IMR-90 (cell line): ENCODE measurements at regions not wholly inside any gene's neighbourhood (a gene's known extent, or its start where the extent isn't known, plus 50 kb on each side); places are given as distances from the start of the nearest gene placed in this dataset.

Experiments used
- ATAC-seq: fragments of 200-7000 bp; cut with Tn5 transposase; 2 replicates; pipeline ENCODE4 v1.9.1; 2020; ENCODE audit warnings: low read depth, mild to moderate bottlenecking, moderate library complexity
- BruUV-seq: library from RNA; stranded (reverse); fragments of 400-500 nt; replicated peaks from 2 replicates; lab custom pipeline; 2021; lab: Mats Ljungman, UMichigan
- CTCF ChIA-PET: fragments of 300-600 bp; formaldehyde crosslinking; extraction: SDS; loops from one replicate; lab custom pipeline; 2021; ENCODE audit warnings: antibody characterized with exemption; lab: Yijun Ruan, JAX
- POLR2A ChIA-PET: fragments of 300-600 bp; sonication (Branson Sonifier 250); formaldehyde crosslinking; loops from one replicate; lab custom pipeline; 2022; ENCODE audit warnings: antibody characterized with exemption; ENCODE audit not compliant: unreplicated experiment; lab: Charles Lee
- DNase-seq: peaks from one replicate; pipeline ENCODE4 v3.0.0; 2013
- H2AFZ ChIP-seq: replicated peaks from 2 replicates; pipeline ENCODE3; 2013; ENCODE audit warnings: low read length, mild to moderate bottlenecking; ENCODE audit not compliant: poor library complexity
- H2AK5ac ChIP-seq: 2 replicates; pipeline ENCODE4 v1.6.1; 2013; ENCODE audit warnings: low read depth, low read length, inconsistent platforms
- H2AK9ac ChIP-seq: replicated peaks from 2 replicates; pipeline ENCODE3; 2013; ENCODE audit warnings: mild to moderate bottlenecking, low read depth, low read length, moderate library complexity; ENCODE audit not compliant: poor library complexity
- H2BK120ac ChIP-seq: 2 replicates; pipeline ENCODE4 v1.6.1; 2013; ENCODE audit warnings: low read depth, low read length, inconsistent platforms
- H2BK15ac ChIP-seq: 3 replicates; pipeline ENCODE4 v1.6.1; 2013; ENCODE audit warnings: low read depth, low read length, inconsistent platforms
- H2BK20ac ChIP-seq: 2 replicates; pipeline ENCODE4 v1.6.1; 2013; ENCODE audit warnings: low read depth, mild to moderate bottlenecking, inconsistent platforms, low read length, moderate library complexity
- H2BK5ac ChIP-seq: 2 replicates; pipeline ENCODE4 v1.6.1; 2013; ENCODE audit warnings: mild to moderate bottlenecking, low read depth, low read length, inconsistent platforms; ENCODE audit not compliant: poor library complexity, severe bottlenecking
- H3K14ac ChIP-seq: replicated peaks from 2 replicates; pipeline ENCODE4 v1.6.1; 2013; ENCODE audit warnings: low read depth, low read length, inconsistent platforms
- H3K18ac ChIP-seq: 2 replicates; pipeline ENCODE4 v1.6.1; 2013; ENCODE audit warnings: low read depth, low read length, control low read depth
- H3K23ac ChIP-seq: 2 replicates; pipeline ENCODE4 v1.6.1; 2013; ENCODE audit warnings: low read depth, low read length, inconsistent platforms
- H3K27ac ChIP-seq: 2 replicates; pipeline ENCODE4 v1.5.1; 2013; ENCODE audit warnings: mild to moderate bottlenecking, control low read depth, low read length; ENCODE audit not compliant: insufficient read depth
- H3K27me3 ChIP-seq: 2 replicates; pipeline ENCODE4 v1.6.1; 2013; ENCODE audit warnings: low read length; ENCODE audit not compliant: control insufficient read depth, insufficient read depth
- H3K36me3 ChIP-seq: 2 replicates; pipeline ENCODE4 v1.6.1; 2013; ENCODE audit warnings: low read length, mixed read lengths; ENCODE audit not compliant: control insufficient read depth, insufficient read depth
- H3K4ac ChIP-seq: 2 replicates; pipeline ENCODE4 v1.6.1; 2013; ENCODE audit warnings: low read depth, low read length, inconsistent platforms
- H3K4me1 ChIP-seq: 2 replicates; pipeline ENCODE4 v1.6.1; 2013; ENCODE audit warnings: low read length, mixed read lengths; ENCODE audit not compliant: control insufficient read depth, insufficient read depth
- H3K4me2 ChIP-seq: 2 replicates; pipeline ENCODE4 v1.6.1; 2013; ENCODE audit warnings: low read depth, mild to moderate bottlenecking, control low read depth, low read length, moderate library complexity
- H3K4me3 ChIP-seq: 2 replicates; pipeline ENCODE4 v1.5.1; 2013; ENCODE audit warnings: low read depth, mild to moderate bottlenecking, control low read depth, low read length, moderate library complexity; ENCODE audit not compliant: insufficient read depth
- H3K56ac ChIP-seq: 2 replicates; pipeline ENCODE4 v1.6.1; 2013; ENCODE audit warnings: low read length, inconsistent platforms; ENCODE audit not compliant: insufficient read depth; ENCODE audit errors: extremely low read depth
- H3K79me1 ChIP-seq, 2 experiments: 2 replicates each; pipeline ENCODE4 v1.6.1; 2013; ENCODE audit warnings: low read length in 2 of 2, inconsistent platforms in 1 of 2, low read depth in 1 of 2
- H3K9ac ChIP-seq: 2 replicates; pipeline ENCODE4 v1.6.1; 2013; ENCODE audit warnings: low read depth, low read length, control low read depth
- H3K9me1 ChIP-seq: 2 replicates; pipeline ENCODE4 v1.6.1; 2013; ENCODE audit warnings: low read length, inconsistent platforms; ENCODE audit not compliant: insufficient read depth
- H3K9me3 ChIP-seq: 2 replicates; pipeline ENCODE4 v1.6.1; 2013; ENCODE audit warnings: low read length; ENCODE audit not compliant: control insufficient read depth, insufficient read depth
- H4K20me1 ChIP-seq: 2 replicates; pipeline ENCODE4 v1.6.1; 2013; ENCODE audit warnings: low read length, inconsistent platforms; ENCODE audit not compliant: insufficient read depth
- H4K5ac ChIP-seq: 2 replicates; pipeline ENCODE4 v1.6.1; 2013; ENCODE audit warnings: mild to moderate bottlenecking, low read depth, low read length, control low read depth
- H4K8ac ChIP-seq, 2 experiments: 2 replicates each; pipeline ENCODE4 v1.6.1; 2013; ENCODE audit warnings: low read depth in 2 of 2, low read length in 2 of 2, control low read depth in 1 of 2, inconsistent platforms in 1 of 2
- H4K91ac ChIP-seq: 2 replicates; pipeline ENCODE4 v1.6.1; 2013; ENCODE audit warnings: low read depth, low read length, inconsistent platforms; ENCODE audit not compliant: insufficient read depth
- BHLHE40 ChIP-seq: fragments of 150-350 bp; IDR thresholded peaks from 2 replicates; pipeline ENCODE4 v1.6.1; 2016; ENCODE audit warnings: mild to moderate bottlenecking, low read depth, low read length
- CEBPB ChIP-seq: IDR thresholded peaks from 2 replicates; pipeline ENCODE4 v1.6.1; 2012; ENCODE audit warnings: low read depth, low read length, improper control_type of control experiment
- CHD1 ChIP-seq: IDR thresholded peaks from 2 replicates; pipeline ENCODE4 v1.6.1; 2012; ENCODE audit warnings: low read depth, low read length, improper control_type of control experiment
- FOS ChIP-seq: fragments of 150-350 bp; IDR thresholded peaks from 2 replicates; pipeline ENCODE4 v1.6.1; 2016; ENCODE audit warnings: low read depth, low read length
- MAFK ChIP-seq: IDR thresholded peaks from 2 replicates; pipeline ENCODE4 v1.6.1; 2012; ENCODE audit warnings: low read depth, low read length, improper control_type of control experiment
- MAZ ChIP-seq: IDR thresholded peaks from 2 replicates; pipeline ENCODE4 v1.6.1; 2012; ENCODE audit warnings: low read depth, mild to moderate bottlenecking, low read length, improper control_type of control experiment, moderate library complexity, borderline replicate concordance
- MXI1 ChIP-seq: IDR thresholded peaks from 2 replicates; pipeline ENCODE4 v1.6.1; 2012; ENCODE audit warnings: low read depth, mild to moderate bottlenecking, low read length, moderate library complexity, borderline replicate concordance
- NFE2L2 ChIP-seq: fragments of 150-350 bp; IDR thresholded peaks from 2 replicates; pipeline ENCODE4 v1.6.1; 2016; ENCODE audit warnings: low read depth, mild to moderate bottlenecking, low read length
- POLR2A ChIP-seq: IDR thresholded peaks from 2 replicates; pipeline ENCODE4 v1.6.1; 2012; ENCODE audit warnings: mild to moderate bottlenecking, low read depth, low read length
- RAD21 ChIP-seq: IDR thresholded peaks from 2 replicates; pipeline ENCODE4 v1.6.1; 2012; ENCODE audit warnings: low read length, improper control_type of control experiment
- RCOR1 ChIP-seq: IDR thresholded peaks from 2 replicates; pipeline ENCODE4 v1.6.1; 2012; ENCODE audit warnings: mild to moderate bottlenecking, low read length, improper control_type of control experiment; ENCODE audit not compliant: insufficient replicate concordance
- RFX5 ChIP-seq: IDR thresholded peaks from 2 replicates; pipeline ENCODE4 v1.8.0; 2012; ENCODE audit warnings: low read depth, mild to moderate bottlenecking, low read length, moderate library complexity
- SMC3 ChIP-seq: fragments of 150-350 bp; IDR thresholded peaks from 2 replicates; pipeline ENCODE4 v1.6.1; 2016; ENCODE audit warnings: low read depth, mild to moderate bottlenecking, antibody characterized with exemption, low read length, moderate library complexity
- USF2 ChIP-seq: fragments of 150-350 bp; IDR thresholded peaks from 2 replicates; pipeline ENCODE4 v1.6.1; 2017; ENCODE audit warnings: mild to moderate bottlenecking, antibody characterized with exemption, low read length, low read depth
- WGBS, 2 experiments: methylation state at CpG; one replicate each; pipeline versions ENCODE4 v1.1.5 to v1.1.7; 2013; ENCODE audit warnings: missing lambda C conversion rate in 2 of 2; ENCODE audit not compliant: insufficient read length in 1 of 2; ENCODE audit errors: extremely low coverage in 2 of 2; 5-methylcytosine and 5-hydroxymethylcytosine counted together
- dilution Hi-C: fragments of 300-500 bp; cut with HindIII; formaldehyde crosslinking; loops from one replicate; pipeline ENCODE4 v1.14.3; 2018; ENCODE audit warnings: low sequenced_read_pairs; ENCODE audit not compliant: unreplicated experiment
- in situ Hi-C: fragments of 300-500 bp; cut with MboI; formaldehyde crosslinking; loops from 3 replicates; pipeline ENCODE4 v1.14.3; 2019; ENCODE audit warnings: low sequenced_read_pairs, inconsistent platforms, mixed read lengths
- intact Hi-C: fragments of 100-400 bp; cut with micrococcal nuclease; formaldehyde crosslinking; loops from 2 replicates; pipeline ENCODE4 v1.10.0; 2022
- TF ChIP-seq, protein P1 (sequence below): fragments of 150-350 bp; IDR thresholded peaks from 2 replicates; pipeline ENCODE4 v1.6.1; 2016; ENCODE audit warnings: low read depth, mild to moderate bottlenecking, low read length, moderate library complexity, borderline replicate concordance
- TF ChIP-seq, protein P2 (sequence below): conservative IDR thresholded peaks from 2 replicates; pipeline ENCODE4 v1.5.1; 2012; ENCODE audit warnings: mild to moderate bottlenecking, low read depth, low read length, improper control_type of control experiment

DNA sequence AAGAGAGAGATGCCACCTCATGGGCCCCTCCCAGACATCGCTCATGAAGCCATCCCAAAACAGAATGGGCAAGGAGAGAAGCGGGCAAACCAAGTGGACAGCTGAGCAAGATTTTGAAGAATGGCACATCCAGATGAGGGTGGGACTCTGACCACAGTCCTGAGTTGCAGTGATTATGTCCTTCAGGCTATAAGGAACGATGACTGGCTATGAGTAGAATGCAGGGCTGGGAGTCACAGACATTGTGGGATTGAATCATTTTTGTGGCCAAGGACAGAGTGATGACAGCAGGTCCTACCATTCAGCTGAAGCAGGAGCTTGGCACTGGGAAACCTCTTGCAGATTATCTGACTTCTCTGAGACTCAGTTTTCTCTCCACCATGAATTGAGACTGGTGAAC, 245.7 kb upstream of the SLC30A5 start:
- Histone ChIP-seq H2AFZ (no peak overlapping the region), H4K5ac (no peak overlapping the region), H4K91ac (no peak overlapping the region), H3K9ac (no peak overlapping the region), H3K56ac (no peak overlapping the region), H3K23ac (no peak overlapping the region), H4K8ac (no peak overlapping the region), H3K79me1 (no peaks in the 10 kb centered on the region), H3K4ac (no peak overlapping the region), H2BK20ac (no peak overlapping the region), H3K27me3 (no peaks in the 10 kb centered on the region), H2BK5ac (no peak overlapping the region), H2AK5ac (no peak overlapping the region), H3K4me2 (no peak overlapping the region), H2BK15ac (no peak overlapping the region), H3K9me1 (no peaks in the 10 kb centered on the region), H2BK120ac (no peak overlapping the region), H3K27ac (no peak overlapping the region), H3K14ac (no peak overlapping the region), H3K4me3 (no peak overlapping the region), H4K20me1 (no peaks in the 10 kb centered on the region), H3K36me3 (no peaks in the 10 kb centered on the region), H3K4me1 (no peaks in the 10 kb centered on the region), H3K9me3 (no peaks in the 10 kb centered on the region), H2AK9ac (no peak overlapping the region), H3K18ac (no peak overlapping the region)
- in situ Hi-C loops (no loop called here), intact Hi-C loops (no loop called here), dilution Hi-C loops (no loop called here)
- no TSS peak for BruUV-seq
- ChIA-PET CTCF (no interaction called here), POLR2A (no interaction called here)
- DNase-seq (no peak), ATAC-seq (no peak)
- TF ChIP-seq POLR2A (no peak), FOS (no peak), CEBPB (no peak), MXI1 (no peak), MAFK (no peak), CHD1 (no peak), NFE2L2 (no peak), RFX5 (no peak), RCOR1 (no peak), RAD21 (no peak), MAZ (no peak), USF2 (no peak), BHLHE40 (no peak), SMC3 (no peak)
- TF ChIP-seq, protein P1, sequence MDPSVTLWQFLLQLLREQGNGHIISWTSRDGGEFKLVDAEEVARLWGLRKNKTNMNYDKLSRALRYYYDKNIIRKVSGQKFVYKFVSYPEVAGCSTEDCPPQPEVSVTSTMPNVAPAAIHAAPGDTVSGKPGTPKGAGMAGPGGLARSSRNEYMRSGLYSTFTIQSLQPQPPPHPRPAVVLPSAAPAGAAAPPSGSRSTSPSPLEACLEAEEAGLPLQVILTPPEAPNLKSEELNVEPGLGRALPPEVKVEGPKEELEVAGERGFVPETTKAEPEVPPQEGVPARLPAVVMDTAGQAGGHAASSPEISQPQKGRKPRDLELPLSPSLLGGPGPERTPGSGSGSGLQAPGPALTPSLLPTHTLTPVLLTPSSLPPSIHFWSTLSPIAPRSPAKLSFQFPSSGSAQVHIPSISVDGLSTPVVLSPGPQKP, result no peak
- TF ChIP-seq, protein P2, sequence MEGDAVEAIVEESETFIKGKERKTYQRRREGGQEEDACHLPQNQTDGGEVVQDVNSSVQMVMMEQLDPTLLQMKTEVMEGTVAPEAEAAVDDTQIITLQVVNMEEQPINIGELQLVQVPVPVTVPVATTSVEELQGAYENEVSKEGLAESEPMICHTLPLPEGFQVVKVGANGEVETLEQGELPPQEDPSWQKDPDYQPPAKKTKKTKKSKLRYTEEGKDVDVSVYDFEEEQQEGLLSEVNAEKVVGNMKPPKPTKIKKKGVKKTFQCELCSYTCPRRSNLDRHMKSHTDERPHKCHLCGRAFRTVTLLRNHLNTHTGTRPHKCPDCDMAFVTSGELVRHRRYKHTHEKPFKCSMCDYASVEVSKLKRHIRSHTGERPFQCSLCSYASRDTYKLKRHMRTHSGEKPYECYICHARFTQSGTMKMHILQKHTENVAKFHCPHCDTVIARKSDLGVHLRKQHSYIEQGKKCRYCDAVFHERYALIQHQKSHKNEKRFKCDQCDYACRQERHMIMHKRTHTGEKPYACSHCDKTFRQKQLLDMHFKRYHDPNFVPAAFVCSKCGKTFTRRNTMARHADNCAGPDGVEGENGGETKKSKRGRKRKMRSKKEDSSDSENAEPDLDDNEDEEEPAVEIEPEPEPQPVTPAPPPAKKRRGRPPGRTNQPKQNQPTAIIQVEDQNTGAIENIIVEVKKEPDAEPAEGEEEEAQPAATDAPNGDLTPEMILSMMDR, result no peak
- WGBS, 2 experiments, result 52% methylated on average over 2 of the region's 3 CpGs; no CpG with 5 or more reads in 1 of the 2 experiments
